HUDEP-2 (cell line): ENCODE measurements at regions not wholly inside any gene's neighbourhood (a gene's known extent, or its start where the extent isn't known, plus 50 kb on each side); places are given as distances from the start of the nearest gene placed in this dataset.

Experiments
- DNase-seq, 76 experiments: peaks; one replicate each; lab custom pipeline; 2025; ENCODE audit not compliant: unreplicated experiment in 76 of 76; lab: John Stamatoyannopoulos, UW

GRCh38 chr1:193434319-193434718 is 247.9 kb upstream of the B3GALT2 start:
- DNase-seq, result no peak

GRCh38 chr1:193433599-193433998 is 247.2 kb upstream of the B3GALT2 start:
- no peak for DNase-seq

- no peak for DNase-seq
These were observed 246.7 kb upstream of the B3GALT2 start for GRCh38 chr1:193432979-193433587.

- DNase-seq, result no peak
These were observed 245.0 kb upstream of the B3GALT2 start for GRCh38 chr1:193431265-193431977.

- DNase-seq, result no peak
These were observed 241.1 kb upstream of the B3GALT2 start for GRCh38 chr1:193427524-193427923.

GRCh38 chr1:193426061-193426460 is 239.6 kb upstream of the B3GALT2 start:
- DNase-seq, result no peak

- no peak for DNase-seq
These were observed 235.1 kb upstream of the B3GALT2 start for GRCh38 chr1:193421487-193421886.

GRCh38 chr1:193419295-193419694 is 232.9 kb upstream of the B3GALT2 start:
- DNase-seq, result no peak

GRCh38 chr1:193418745-193419058 is 232.3 kb upstream of the B3GALT2 start:
- peak in 1 of 76 experiments; percentile 8 for DNase-seq

- peak in 3 of 76 experiments; percentile 2 to 32 (median 6) for DNase-seq
These were observed 231.7 kb upstream of the B3GALT2 start for GRCh38 chr1:193417945-193418744.

GRCh38 chr1:193417403-193417802 is 231.0 kb upstream of the B3GALT2 start:
- DNase-seq, result no peak

GRCh38 chr1:193416226-193417024 is 230.0 kb upstream of the B3GALT2 start:
- no peak for DNase-seq

GRCh38 chr1:193415256-193415655 is 228.8 kb upstream of the B3GALT2 start:
- no peak for DNase-seq

- no peak for DNase-seq
These were observed 227.0 kb upstream of the B3GALT2 start for GRCh38 chr1:193413376-193413775.

GRCh38 chr1:193412748-193413147 is 226.3 kb upstream of the B3GALT2 start:
- DNase-seq, result no peak

GRCh38 chr1:193411714-193412113 is 225.3 kb upstream of the B3GALT2 start:
- DNase-seq, result no peak

GRCh38 chr1:193411215-193411614 is 224.8 kb upstream of the B3GALT2 start:
- DNase-seq, result no peak

- DNase-seq, result peak in 14 of 76 experiments; percentile 1 to 59 (median 15)
These were observed 222.4 kb upstream of the B3GALT2 start for GRCh38 chr1:193408782-193409293.

- peak in 15 of 76 experiments; percentile 1 to 38 (median 18) for DNase-seq
These were observed 220.5 kb upstream of the B3GALT2 start for GRCh38 chr1:193406901-193407300.

GRCh38 chr1:193404236-193404635 is 217.8 kb upstream of the B3GALT2 start:
- DNase-seq, result no peak

- DNase-seq, result no peak
These were observed 216.6 kb upstream of the B3GALT2 start for GRCh38 chr1:193402977-193403376.
